ENCODE measurements at regions not wholly inside any gene's neighbourhood (a gene's known extent, or its start where the extent isn't known, plus 50 kb on each side); places are given as distances from the start of the nearest gene placed in this dataset.

DNA sequence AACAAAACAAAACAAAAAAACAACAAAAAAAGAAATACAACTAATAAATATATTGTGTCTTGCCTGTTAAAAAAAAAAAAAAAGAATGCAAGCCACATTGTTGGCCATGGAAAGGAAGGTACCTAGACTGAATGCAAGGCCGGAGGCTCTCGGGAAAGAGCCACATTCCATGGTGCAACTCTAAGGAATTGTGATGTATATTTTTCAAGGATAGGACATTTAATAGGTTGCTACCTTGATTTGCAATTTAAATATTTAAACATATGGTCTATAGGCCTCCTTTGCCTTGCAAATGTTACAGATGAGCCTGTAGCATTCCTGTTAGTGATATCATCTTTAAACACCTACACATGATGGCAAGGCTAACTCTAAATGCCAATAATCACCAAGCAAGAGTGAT lies 650.9 kb downstream of the TOX3 start:
- ATAC-seq = no peak
- intact Hi-C loops (cut with DNase I) = no loop called here
- no peak for DNase-seq (ENCODE audit: missing footprints)

DNA sequence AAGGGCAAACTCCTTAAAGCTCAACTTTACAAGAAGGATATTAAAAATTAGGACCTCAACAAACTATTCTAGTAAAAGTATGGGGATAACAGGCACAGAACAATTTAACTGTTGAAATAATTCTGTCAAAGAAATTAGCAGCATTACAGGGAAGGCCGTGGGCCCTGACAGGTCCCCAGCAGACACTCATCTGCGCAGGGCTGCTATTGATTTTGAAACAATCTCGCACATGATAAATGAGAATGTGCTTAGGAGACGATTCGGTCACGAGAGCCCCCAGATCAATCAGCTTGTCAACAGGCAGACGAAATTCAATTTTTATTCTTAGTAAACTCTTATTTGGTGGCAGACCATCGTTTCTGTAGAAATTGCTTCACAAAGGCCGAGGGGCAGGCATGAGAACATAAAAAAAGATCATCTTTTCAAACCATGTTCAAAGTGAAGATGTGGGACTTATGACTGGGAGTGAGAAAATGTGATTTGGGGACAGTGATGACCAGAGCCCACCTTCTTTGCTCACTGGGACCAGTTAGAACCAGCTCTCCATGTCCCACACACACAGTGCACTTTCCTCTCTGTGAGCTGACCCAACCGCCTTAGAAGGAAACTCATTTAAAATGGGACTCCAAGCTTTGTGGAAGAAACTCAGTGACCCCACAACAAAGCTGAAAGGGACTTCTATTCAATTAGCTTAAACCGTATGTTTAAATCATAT lies 654.5 kb downstream of the TOX3 start:
- ATAC-seq = no peak
- intact Hi-C loops (cut with DNase I) = no loop called here
- no peak for DNase-seq (ENCODE audit: missing footprints)

DNA sequence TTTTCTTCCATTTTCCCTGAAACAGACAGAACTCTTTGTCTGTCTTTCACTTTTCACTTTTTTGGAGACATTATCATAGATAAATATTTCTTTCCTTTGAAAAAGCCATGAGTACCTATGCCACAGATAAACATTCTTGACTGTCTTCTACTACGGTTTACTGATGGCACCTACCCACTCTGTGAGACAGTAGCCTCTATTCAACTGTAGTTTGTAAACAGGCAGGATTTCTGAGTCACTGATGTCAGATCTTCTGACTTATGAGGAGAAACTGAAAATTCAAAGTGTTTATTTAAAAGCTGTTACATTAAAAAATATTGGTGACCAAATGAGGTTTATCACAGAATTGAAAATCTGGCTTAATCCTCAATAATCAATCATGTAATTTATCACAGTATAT lies 658.4 kb downstream of the TOX3 start:
- intact Hi-C loops (cut with DNase I) = no loop called here
- DNase-seq (ENCODE audit: missing footprints) = no peak
- no peak for ATAC-seq

DNA sequence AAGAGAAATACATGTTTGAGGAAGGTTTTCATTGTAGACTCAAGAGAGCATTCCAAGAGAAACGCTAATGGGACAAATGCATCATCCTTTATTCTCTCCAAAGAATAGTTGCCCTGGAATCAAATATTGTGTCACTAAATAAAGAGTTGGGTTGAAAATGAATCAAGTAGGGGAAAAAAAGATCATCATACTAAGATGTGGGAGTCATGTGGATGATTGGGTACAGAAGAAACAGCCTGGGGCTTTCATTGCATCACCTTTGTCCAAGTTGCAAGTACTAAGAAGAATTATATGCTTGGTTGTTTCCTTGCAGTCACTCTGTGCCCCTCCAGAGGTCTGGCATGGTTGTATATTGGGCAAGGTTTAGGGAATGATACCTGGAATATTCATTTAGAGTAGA lies 658.9 kb downstream of the TOX3 start:
- no peak for ATAC-seq

DNA sequence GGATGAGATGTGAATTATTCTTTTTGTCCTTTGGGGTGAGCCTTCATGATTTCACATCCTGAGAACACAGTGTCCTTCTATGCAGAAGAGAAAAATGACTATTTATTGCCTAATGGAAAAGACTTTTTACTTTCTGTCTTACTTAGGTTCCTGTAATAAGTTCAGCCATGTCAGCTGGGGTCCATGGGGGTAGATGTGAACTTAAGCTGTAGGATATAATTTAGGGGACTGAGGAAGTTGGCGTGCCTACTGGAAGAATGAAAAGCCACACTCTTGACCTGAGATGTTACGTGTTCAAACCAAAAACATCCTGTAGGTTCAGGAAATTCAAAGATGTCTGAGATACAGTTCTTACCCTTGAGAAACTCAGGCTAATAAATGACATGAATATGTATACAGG lies 660.5 kb downstream of the TOX3 start:
- ATAC-seq = no peak
- DNase-seq (ENCODE audit: missing footprints) = no peak
- intact Hi-C loops (cut with DNase I) = no loop called here

More for the DNA sequence above, 658.9 kb downstream of the TOX3 start:
- DNase-seq (ENCODE audit: missing footprints) = no peak
- intact Hi-C loops (cut with DNase I) = no loop called here

DNA sequence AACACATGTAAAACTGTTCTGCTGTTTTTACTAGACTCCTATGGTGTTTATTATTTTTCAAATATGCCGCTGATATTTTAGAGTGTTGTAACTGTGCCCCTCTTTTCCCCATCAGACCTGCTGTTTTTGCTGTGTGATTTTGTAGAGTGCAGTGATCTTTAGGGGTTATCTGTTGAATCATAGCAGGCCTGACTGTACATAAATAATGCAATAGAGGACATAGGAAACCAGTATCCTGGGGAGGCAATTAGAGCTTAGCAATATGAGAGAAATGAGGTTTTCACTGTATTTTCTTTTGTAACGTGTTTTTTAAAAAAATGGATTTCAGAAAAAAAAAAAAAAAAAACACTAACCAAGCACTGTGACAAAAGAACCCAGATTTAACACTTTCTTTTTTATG lies 662.2 kb downstream of the TOX3 start:
- DNase-seq (ENCODE audit: missing footprints) (no peak), ATAC-seq (no peak)
- intact Hi-C loops (cut with DNase I) = no loop called here

DNA sequence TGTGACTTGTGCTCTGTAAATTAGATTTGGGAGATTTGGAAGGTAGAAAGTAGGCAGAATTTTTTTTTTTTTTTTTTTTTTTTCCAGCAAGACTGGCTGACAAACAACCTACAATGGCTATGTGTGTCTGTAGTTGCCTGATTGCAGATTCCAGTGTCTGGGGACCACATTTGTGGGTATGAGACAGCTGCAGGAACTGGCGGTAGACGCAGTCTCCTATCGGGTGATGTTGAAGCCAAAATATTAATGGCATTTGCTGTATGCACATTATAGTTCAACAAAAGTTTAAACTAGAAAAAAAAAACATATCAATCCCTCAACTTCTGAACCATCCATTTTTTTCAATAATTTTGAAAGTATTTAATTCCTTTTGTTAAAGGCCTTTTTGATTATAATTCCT lies 665.2 kb downstream of the TOX3 start:
- DNase-seq (ENCODE audit: missing footprints) (no peak), ATAC-seq (no peak)
- intact Hi-C loops (cut with DNase I) = no loop called here

DNA sequence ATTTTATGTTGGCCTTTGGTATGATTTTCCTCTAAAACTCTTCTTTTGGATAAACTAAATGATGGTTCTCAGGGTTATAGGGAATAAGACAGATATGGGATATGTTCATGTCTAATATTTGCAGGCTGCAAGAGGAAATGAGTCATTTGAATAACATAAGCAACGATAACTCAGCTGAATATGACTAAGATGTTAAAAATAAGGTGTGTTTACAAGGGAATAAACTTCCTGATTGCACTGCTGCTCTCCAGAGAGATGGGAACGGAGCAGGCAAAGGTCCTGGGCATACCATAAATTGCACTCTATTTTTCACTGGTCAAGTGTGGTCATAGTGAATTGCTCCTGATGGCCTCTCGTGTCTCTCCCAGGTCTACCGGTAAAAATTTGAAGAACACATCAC lies 666.2 kb downstream of the TOX3 start:
- DNase-seq (ENCODE audit: missing footprints) = no peak
- intact Hi-C loops (cut with DNase I) = no loop called here
- no peak for ATAC-seq

DNA sequence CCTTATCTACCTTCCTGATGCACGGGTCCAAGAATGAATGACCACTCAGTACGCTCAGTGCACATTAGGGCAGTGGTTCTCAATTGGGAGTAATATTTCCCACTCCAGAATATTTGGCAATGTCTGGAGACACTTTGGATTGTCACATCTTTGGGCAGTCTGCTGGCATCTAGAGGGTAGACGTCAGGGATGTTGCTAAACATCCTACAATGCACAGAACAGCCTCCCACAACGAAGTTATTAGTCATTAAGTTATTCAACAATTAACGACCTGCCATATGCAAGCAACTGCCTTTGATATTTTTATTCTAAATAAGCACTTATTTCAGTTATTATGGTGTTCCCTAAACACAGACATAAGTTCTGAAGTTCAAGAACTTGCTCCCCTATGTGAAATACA lies 669.3 kb downstream of the TOX3 start:
- intact Hi-C loops (cut with DNase I) = no loop called here
- DNase-seq (ENCODE audit: missing footprints) = no peak
- ATAC-seq = no peak

DNA sequence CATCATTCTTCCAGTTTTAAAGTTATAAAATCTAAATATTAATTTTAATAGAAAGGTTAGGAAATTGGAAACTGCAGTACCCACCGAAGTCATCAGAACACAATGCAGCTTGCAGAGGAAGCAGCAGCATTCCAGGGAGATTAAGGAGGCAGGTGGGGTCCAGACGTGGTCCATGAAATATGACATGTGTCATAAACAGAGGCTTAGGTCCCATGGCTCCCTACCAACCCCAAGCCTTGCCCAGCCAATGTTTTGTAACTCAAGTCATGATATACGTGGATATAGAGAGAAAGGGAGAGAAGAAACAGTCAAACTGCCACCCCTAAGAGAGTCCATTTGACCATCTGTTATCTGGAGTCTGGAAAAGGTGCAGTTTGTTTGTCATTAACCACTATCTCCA lies 670.0 kb downstream of the TOX3 start:
- DNase-seq (ENCODE audit: missing footprints) = no peak
- intact Hi-C loops (cut with DNase I) = no loop called here
- ATAC-seq = no peak

DNA sequence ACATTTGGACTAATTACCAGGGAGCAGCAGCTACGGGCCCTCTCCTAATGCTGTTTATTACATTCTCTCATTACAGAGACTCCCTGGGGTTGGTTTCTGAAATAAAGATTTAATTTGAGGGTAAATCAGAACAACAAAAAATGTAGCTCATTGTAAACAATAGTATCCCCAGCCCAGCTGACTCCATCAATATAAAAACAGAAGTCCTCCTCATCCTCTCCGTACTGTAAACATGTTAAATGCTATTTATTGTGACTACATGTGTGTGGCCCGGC lies 670.4 kb downstream of the TOX3 start:
- no peak for DNase-seq (ENCODE audit: missing footprints)
- ATAC-seq = no peak
- intact Hi-C loops (cut with DNase I) = no loop called here

DNA sequence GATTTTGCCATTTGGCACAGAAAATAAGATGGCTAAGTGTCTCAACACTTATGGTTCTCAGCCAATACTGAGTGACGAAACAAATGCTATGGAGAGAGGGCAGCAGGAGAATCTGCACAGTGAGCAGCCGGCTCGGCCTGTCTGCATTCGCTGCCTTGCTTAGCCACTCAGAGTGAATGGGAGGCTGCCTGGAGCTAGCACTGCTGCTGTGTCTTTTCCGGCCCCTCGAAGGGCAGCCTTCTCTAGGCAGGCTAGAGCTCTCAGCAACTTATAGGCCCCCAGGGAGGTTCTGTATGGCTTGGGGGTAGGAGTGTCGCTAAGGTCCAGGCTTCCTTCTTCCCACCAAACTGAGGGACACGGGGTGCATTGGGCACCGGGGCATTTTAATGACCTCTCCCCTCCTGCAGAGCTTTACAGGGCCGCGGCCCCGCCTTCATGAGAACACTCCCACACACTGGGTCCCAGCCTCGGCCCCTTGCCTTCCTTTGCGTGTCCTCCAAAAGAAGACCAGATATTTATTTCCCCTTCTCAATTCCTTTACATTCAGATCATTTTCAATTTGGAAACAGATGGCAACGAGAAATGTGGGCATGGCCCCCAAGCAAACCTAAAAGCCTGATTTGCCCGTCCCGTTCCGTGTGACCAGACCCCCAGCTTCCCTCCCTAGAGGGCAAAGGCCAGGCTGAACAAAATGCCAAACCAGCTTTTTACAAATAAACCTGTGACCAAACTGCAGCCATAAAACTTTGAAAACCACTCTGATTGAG lies 670.9 kb downstream of the TOX3 start:
- DNase-seq (ENCODE audit: missing footprints) = no peak
- intact Hi-C loops (cut with DNase I) = no loop called here
- ATAC-seq = no peak

DNA sequence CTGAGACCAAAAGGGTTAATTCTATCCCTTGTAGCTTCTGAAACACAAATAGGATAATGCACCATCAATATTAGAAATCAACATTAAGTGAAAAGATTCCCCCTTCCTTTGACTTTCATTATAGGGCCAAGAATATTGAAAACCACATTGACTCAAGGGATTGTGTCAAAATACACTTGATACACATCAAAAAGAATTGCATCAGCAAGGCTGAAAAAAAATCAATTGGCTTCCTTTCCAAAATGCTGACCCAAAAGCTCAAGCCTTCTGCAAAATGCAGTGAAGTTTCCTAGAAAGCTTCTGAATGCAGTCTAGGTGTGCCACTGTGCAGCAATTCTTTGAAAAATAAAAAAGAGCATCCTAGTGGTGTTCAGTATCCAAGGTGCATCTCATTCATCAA lies 674.4 kb downstream of the TOX3 start:
- ATAC-seq = no peak
- DNase-seq (ENCODE audit: missing footprints) = no peak
- intact Hi-C loops (cut with DNase I) = no loop called here

DNA sequence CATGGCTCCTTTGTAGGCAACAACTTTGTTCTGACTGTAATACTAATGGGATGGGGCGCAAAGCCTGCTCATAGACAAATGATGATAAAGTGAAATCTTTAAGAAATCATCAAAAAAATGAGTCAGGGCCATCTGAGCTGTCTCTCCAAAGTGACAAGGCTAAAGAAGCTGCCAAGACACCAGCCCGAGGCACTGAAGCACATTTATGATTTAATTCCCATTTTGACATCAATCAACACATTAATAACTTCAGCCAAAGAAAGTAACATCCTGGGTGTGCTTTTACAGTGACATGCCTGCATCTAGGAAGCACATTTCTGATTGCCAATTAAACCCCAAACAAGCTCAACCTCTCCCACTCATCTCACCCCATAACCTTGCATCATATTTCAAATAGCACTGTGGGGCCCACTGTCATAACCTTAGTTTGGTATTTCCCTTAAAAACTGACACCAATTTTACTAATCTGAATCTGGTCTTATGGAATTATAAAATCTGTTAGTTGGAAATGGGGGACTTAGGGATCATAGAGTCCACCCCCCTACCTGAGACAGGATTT lies 676.6 kb downstream of the TOX3 start:
- intact Hi-C loops (cut with DNase I) = no loop called here
- ATAC-seq (no peak), DNase-seq (ENCODE audit: missing footprints) (no peak)

DNA sequence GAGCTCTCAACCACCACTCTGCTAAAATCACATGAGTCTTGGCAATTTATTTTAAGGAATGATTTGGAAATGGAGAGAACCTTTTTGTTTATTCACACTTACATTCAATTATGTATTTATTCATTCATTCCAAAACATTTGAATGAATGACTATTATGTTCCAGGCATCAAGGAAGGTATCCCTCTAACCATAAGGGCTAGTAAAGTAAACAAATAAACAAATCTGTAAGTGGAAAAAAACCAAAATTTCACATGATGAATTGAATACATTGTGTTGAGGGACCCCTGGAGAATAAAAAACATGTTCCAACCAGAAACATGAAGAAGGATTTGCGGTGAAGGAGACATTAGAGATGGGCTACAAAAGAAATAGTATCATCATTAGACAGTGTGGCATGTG lies 677.8 kb downstream of the TOX3 start:
- ATAC-seq (no peak), DNase-seq (ENCODE audit: missing footprints) (no peak)
- intact Hi-C loops (cut with DNase I) = no loop called here

DNA sequence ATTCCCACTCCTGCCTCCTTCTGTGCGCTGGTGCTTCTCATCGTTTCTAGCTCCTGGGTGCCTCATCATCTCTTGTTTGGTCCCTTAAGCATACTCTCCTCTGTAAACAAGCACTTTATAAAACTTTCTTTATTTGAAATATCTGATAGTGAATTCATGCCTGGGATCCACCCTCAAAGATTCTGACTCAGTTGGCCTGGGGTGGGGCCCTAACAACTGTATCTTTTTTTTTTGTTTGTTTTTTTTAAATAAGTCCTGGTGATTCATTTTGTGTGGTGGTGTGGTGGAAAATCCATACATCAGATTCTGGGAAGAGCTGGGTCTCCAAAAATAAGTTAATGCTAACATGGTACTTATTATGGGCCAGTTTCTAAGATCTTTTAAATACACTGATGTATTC lies 678.3 kb downstream of the TOX3 start:
- DNase-seq (ENCODE audit: missing footprints) (no peak), ATAC-seq (no peak)
- intact Hi-C loops (cut with DNase I) = no loop called here

DNA sequence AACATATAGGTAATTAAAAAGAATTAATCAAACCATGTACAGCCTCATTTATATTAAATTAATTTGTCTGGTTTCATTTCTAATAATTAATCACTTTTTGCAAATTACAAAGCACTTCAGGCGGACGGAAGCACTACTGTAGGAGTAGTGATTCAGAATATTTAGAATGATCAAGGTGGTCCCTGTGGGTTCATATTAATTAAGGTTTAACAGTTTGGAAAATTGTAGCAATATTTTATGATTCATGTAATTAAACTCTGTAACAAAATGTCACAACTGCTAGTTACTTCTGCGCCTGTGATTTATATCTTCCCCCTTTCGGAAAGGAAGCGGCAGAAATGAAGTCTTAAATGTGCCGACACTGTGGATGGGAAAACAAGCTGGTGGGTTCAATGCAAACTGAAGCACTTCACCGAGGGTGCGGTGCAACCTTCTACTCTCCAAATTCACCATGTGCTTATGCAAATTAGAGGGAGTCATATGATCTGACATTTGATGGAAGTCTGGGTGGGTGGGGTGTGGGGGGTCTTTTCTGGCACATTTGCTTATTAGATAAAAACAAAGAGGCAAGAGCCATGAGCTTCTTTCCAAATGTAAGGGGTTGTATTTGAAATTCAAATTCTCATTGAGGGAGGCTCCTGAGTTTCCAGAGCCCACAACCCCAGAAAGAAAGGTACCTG lies 679.4 kb downstream of the TOX3 start:
- no peak for DNase-seq (ENCODE audit: missing footprints)
- intact Hi-C loops (cut with DNase I) = no loop called here
- no peak for ATAC-seq

DNA sequence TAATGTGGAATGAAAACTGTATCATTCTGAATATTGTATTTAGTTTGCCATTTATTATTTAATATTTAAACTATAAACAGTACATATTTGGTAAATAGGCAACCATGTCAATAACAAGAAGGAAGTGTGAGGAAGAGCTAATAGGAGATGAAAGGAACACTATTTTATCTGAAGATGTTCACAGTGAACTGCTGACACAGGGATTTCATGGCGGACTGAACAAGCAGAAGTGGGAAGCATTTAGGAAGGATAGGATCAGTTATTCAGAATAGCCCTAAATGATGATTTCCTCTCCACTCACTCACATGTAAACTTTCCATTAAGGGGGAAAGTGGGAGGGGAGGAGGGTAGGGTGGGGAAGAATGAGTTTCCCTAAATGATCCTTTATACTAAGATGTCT lies 682.4 kb downstream of the TOX3 start:
- no peak for ATAC-seq
- no peak for DNase-seq (ENCODE audit: missing footprints)
- intact Hi-C loops (cut with DNase I) = no loop called here

DNA sequence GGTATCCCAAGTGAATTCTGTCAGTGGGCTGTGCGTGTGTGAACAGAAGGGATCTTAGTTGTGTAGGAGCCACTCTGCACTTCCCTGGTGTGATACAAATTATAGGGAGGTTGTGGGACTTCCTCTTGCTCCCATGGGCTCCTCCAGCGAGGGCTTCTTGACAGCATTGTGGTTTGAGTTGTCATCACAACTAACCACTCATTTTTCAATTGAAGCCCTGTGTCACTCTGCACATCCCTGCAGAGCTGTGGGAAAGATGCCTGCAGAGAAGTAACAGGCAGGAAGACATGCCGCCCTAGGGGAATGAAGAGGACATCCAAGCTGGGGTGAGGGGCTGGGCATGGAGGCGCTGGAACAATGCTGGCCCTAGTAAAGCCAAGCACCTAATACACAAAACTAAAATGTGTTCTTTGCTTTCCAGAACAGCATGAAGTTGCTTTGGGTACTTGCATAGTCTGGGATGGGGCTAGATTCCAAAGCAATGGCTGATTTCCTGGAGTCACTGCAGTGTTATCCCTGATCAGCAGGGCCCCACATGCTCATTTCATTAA lies 692.5 kb downstream of the TOX3 start:
- intact Hi-C loops (cut with DNase I) = no loop called here
- ATAC-seq (no peak), DNase-seq (ENCODE audit: missing footprints) (no peak)

DNA sequence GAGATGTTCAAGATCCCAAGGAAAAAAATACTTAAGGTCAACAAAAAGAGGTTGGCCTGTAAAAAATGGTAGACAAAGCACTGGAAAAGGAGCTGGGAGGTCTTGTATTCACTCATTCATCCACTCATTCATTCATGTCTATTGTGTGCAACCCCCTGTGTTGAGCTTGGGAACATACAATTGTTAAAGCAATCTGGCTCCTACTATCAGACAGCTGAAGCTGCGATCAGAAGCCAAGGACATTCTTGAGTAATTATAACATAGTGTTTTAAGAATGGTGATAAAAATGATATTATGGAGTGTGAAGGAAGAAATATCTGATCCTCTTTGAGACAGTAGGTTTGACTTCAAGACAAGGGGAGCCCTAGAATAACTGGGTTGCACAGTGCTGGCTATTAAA lies 693.4 kb downstream of the TOX3 start:
- DNase-seq (ENCODE audit: missing footprints) = no peak
- ATAC-seq = peak; percentile 28
- intact Hi-C loops (cut with DNase I) = no loop called here
